Fibroblast of lung (primary cell): ENCODE measurements at regions not wholly inside any gene's neighbourhood (a gene's known extent, or its start where the extent isn't known, plus 50 kb on each side); places are given as distances from the start of the nearest gene placed in this dataset.

ENCODE experiments used
- DNase-seq, 2 donors: peaks; one replicate each; pipeline versions ENCODE4 v3.0.0 to v3.0.0-alpha.2; 2010; ENCODE audit warnings: low read depth in 2 of 2
- H2AFZ ChIP-seq: 2 replicates; pipeline ENCODE4 v1.5.1; 2012; ENCODE audit warnings: low read length, control low read depth, inconsistent platforms
- H3K27ac ChIP-seq: 2 replicates; pipeline ENCODE4 v1.5.1; 2011; ENCODE audit warnings: low read length, control low read depth; ENCODE audit not compliant: insufficient read depth
- H3K27me3 ChIP-seq: 2 replicates; pipeline ENCODE4 v1.5.1; 2011; ENCODE audit warnings: mild to moderate bottlenecking, low read length; ENCODE audit not compliant: control insufficient read depth, insufficient read depth
- H3K36me3 ChIP-seq: 2 replicates; pipeline ENCODE4 v1.5.1; 2011; ENCODE audit warnings: low read length; ENCODE audit not compliant: control insufficient read depth, insufficient read depth
- H3K4me1 ChIP-seq: 2 replicates; pipeline ENCODE4 v1.5.1; 2011; ENCODE audit warnings: low read length; ENCODE audit not compliant: control insufficient read depth, insufficient read depth; ENCODE audit errors: extremely low read depth
- H3K4me2 ChIP-seq: 2 replicates; pipeline ENCODE4 v1.5.1; 2011; ENCODE audit warnings: low read length, control low read depth; ENCODE audit not compliant: insufficient read depth; ENCODE audit errors: extremely low read depth
- H3K4me3 ChIP-seq, 4 experiments: fragments of 200-600 bp in 1 of 4; sonication (generic) in 1 of 4; replicated peaks in 1 of 4; 2 replicates each; pipeline ENCODE4 v1.5.1; 2011 to 2016; ENCODE audit warnings: low read length in 4 of 4, low read depth in 3 of 4, mild to moderate bottlenecking in 3 of 4, control low read depth in 2 of 4, inconsistent platforms in 1 of 4, mixed read lengths in 1 of 4; ENCODE audit not compliant: insufficient read depth in 1 of 4; ENCODE audit errors: control extremely low read depth in 1 of 4
- H3K79me2 ChIP-seq: 2 replicates; pipeline ENCODE4 v1.5.1; 2012; ENCODE audit warnings: mild to moderate bottlenecking, low read length, inconsistent platforms; ENCODE audit not compliant: control insufficient read depth, insufficient read depth
- H3K9ac ChIP-seq: 2 replicates; pipeline ENCODE4 v1.5.1; 2011; ENCODE audit warnings: mild to moderate bottlenecking, low read length, control low read depth; ENCODE audit not compliant: insufficient read depth
- H3K9me3 ChIP-seq: 2 replicates; pipeline ENCODE4 v1.5.1; 2012; ENCODE audit warnings: low read depth, low read length; ENCODE audit not compliant: control insufficient read depth, insufficient read depth
- H4K20me1 ChIP-seq: 2 replicates; pipeline ENCODE4 v1.5.1; 2011; ENCODE audit warnings: low read length; ENCODE audit not compliant: control insufficient read depth, insufficient read depth; ENCODE audit errors: extremely low read depth
- EZH2 ChIP-seq: IDR thresholded peaks from 2 replicates; pipeline ENCODE4 v1.5.1; 2012; ENCODE audit warnings: low read length, control low read depth, mild to moderate bottlenecking; ENCODE audit errors: missing control alignments
- TF ChIP-seq, protein P1 (sequence below), 2 donors: IDR thresholded peaks in 1 of 2; conservative IDR thresholded peaks in 1 of 2; 1 replicate in 1 of 2; 2 replicates in 1 of 2; pipeline ENCODE4 v1.5.1; 2011 to 2012; ENCODE audit warnings: low read length in 2 of 2, control low read depth in 1 of 2, inconsistent platforms in 1 of 2, low read depth in 1 of 2, mild to moderate bottlenecking in 1 of 2

DNA sequence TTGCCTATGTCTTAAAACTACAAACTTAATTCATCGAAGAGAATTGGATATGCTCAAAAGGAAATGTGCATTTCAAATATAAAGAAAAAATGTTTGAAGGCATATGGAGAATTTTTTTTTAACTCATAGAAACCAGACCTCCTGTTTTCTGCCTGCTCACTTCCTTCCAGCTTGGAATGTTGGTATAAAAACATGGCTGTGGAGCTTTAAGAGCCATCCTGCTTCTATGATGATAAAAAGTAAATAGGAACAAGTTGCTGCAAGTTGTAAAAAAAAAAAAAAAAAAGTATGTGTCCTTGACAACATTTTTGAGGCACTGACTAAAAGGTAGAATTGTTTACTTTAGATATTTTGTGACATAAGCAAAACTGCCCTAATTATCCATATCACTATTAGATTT, 1230.7 kb downstream of the PCDH9 start:
- Histone ChIP-seq H3K27me3 (no peaks in the 10 kb centered on the region), H3K36me3 (no peaks in the 10 kb centered on the region)
- TF ChIP-seq, protein P1, sequence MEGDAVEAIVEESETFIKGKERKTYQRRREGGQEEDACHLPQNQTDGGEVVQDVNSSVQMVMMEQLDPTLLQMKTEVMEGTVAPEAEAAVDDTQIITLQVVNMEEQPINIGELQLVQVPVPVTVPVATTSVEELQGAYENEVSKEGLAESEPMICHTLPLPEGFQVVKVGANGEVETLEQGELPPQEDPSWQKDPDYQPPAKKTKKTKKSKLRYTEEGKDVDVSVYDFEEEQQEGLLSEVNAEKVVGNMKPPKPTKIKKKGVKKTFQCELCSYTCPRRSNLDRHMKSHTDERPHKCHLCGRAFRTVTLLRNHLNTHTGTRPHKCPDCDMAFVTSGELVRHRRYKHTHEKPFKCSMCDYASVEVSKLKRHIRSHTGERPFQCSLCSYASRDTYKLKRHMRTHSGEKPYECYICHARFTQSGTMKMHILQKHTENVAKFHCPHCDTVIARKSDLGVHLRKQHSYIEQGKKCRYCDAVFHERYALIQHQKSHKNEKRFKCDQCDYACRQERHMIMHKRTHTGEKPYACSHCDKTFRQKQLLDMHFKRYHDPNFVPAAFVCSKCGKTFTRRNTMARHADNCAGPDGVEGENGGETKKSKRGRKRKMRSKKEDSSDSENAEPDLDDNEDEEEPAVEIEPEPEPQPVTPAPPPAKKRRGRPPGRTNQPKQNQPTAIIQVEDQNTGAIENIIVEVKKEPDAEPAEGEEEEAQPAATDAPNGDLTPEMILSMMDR (conservative IDR thresholded peaks at IDR 0.05 in 1 of 2, IDR thresholded peaks at IDR 0.05 in 1 of 2; ENCODE audit: low read depth in 1 of 2, low read length in 2 of 2): no peak

DNA sequence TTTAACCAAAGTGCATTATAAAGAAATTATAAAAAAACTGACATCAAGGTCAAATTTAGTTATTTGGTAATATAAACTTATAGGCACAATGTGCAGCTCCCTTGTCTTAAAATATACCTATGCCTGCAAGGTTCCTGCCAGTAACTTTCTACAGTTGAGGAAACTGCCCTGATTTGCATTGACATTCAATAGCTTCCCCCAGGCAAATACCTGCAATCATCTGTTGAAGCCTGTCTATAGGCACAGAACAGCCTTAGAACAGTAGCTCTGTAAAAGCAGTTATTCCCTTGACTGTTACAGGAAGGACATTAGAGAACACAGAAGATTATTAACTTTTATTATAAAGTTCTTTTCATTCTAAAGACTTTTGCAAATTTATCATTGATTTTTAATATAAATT, 1239.5 kb downstream of the PCDH9 start:
- Histone ChIP-seq H3K9me3 (no peaks in the 10 kb centered on the region), H3K79me2 (no peaks in the 10 kb centered on the region), H3K27ac (no peak overlapping the region), H3K4me1 (no peaks in the 10 kb centered on the region), H3K4me3 (no peak overlapping the region), H3K4me2 (no peak overlapping the region), H4K20me1 (no peaks in the 10 kb centered on the region), H3K9ac (no peak overlapping the region), H2AFZ (no peak overlapping the region), H3K36me3 (no peaks in the 10 kb centered on the region), H3K27me3 (no peaks in the 10 kb centered on the region)
- no peak for TF ChIP-seq EZH2
- TF ChIP-seq, protein P1 (conservative IDR thresholded peaks at IDR 0.05 in 1 of 2, IDR thresholded peaks at IDR 0.05 in 1 of 2; ENCODE audit: low read depth in 1 of 2, low read length in 2 of 2): no peak
- no peak for DNase-seq

More for the DNA sequence above, 1230.7 kb downstream of the PCDH9 start:
- no peaks in the 10 kb centered on the region for H4K20me1 ChIP-seq
- no peak overlapping the region for H3K9ac ChIP-seq
- DNase-seq: no peak
- H3K79me2 ChIP-seq: no peaks in the 10 kb centered on the region
- H3K4me3 ChIP-seq: no peak overlapping the region
- no peak overlapping the region for H2AFZ ChIP-seq
- no peak overlapping the region for H3K4me2 ChIP-seq
- no peaks in the 10 kb centered on the region for H3K9me3 ChIP-seq
- H3K27ac ChIP-seq: no peak overlapping the region
- H3K4me1 ChIP-seq: no peaks in the 10 kb centered on the region

- H3K9me3 ChIP-seq: no peaks in the 10 kb centered on the region
- no peaks in the 10 kb centered on the region for H3K27me3 ChIP-seq
- no peaks in the 10 kb centered on the region for H3K36me3 ChIP-seq
- H3K9ac ChIP-seq: no peak overlapping the region
- no peaks in the 10 kb centered on the region for H3K4me1 ChIP-seq
- no peak overlapping the region for H3K4me2 ChIP-seq
- no peak overlapping the region for H3K4me3 ChIP-seq
- H3K79me2 ChIP-seq: no peaks in the 10 kb centered on the region
- no peak overlapping the region for H2AFZ ChIP-seq
- no peak for DNase-seq
- H3K27ac ChIP-seq: no peak overlapping the region
- TF ChIP-seq EZH2: no peak
- TF ChIP-seq, protein P1 (conservative IDR thresholded peaks at IDR 0.05 in 1 of 2, IDR thresholded peaks at IDR 0.05 in 1 of 2; ENCODE audit: low read depth in 1 of 2, low read length in 2 of 2): no peak
- H4K20me1 ChIP-seq: no peaks in the 10 kb centered on the region
Measured at GRCh38 chr13:65985612-65986011, 1244.5 kb downstream of the PCDH9 start.
